NCI-H2029 (cell line): ENCODE measurements at regions not wholly inside any gene's neighbourhood (a gene's known extent, or its start where the extent isn't known, plus 50 kb on each side); places are given as distances from the start of the nearest gene placed in this dataset.

Experiments
- DNase-seq: peaks from one replicate; lab custom pipeline; 2025; lab: John Stamatoyannopoulos, UW

GRCh38 chr6:2429460-2429859, 184.1 kb upstream of the GMDS start:
- no peak for DNase-seq

GRCh38 chr6:2429032-2429431, 183.6 kb upstream of the GMDS start:
- no peak for DNase-seq

- no peak for DNase-seq
Measured at GRCh38 chr6:2426561-2427340, 181.3 kb upstream of the GMDS start.

- DNase-seq = no peak
Measured at GRCh38 chr6:2416128-2416712, 170.8 kb upstream of the GMDS start.

GRCh38 chr6:2414885-2415547, 169.6 kb upstream of the GMDS start:
- no peak for DNase-seq

- no peak for DNase-seq
Measured at GRCh38 chr6:2412731-2413130, 167.3 kb upstream of the GMDS start.

- no peak for DNase-seq
Measured at GRCh38 chr6:2410656-2411380, 165.4 kb upstream of the GMDS start.

GRCh38 chr6:2407525-2407924, 162.1 kb upstream of the GMDS start:
- DNase-seq = no peak

GRCh38 chr6:2404211-2404929, 159.0 kb upstream of the GMDS start:
- DNase-seq = no peak

- peak; percentile 96 for DNase-seq
Measured at GRCh38 chr6:2403546-2403945, 158.1 kb upstream of the GMDS start.

- DNase-seq = peak; percentile 91
Measured at GRCh38 chr6:2396846-2397630, 151.6 kb upstream of the GMDS start.

- DNase-seq = no peak
Measured at GRCh38 chr6:2396042-2396657, 150.7 kb upstream of the GMDS start.

GRCh38 chr6:2388554-2389324, 143.3 kb upstream of the GMDS start:
- DNase-seq = no peak

- no peak for DNase-seq
Measured at GRCh38 chr6:2387445-2387844, 142.0 kb upstream of the GMDS start.

GRCh38 chr6:2385471-2385983, 140.1 kb upstream of the GMDS start:
- no peak for DNase-seq

- DNase-seq = no peak
Measured at GRCh38 chr6:2384528-2384927, 139.1 kb upstream of the GMDS start.

- DNase-seq = no peak
Measured at GRCh38 chr6:2381872-2382661, 136.7 kb upstream of the GMDS start.

- no peak for DNase-seq
Measured at GRCh38 chr6:2378891-2379652, 133.7 kb upstream of the GMDS start.
